ENCODE measurements at regions not wholly inside any gene's neighbourhood (a gene's known extent, or its start where the extent isn't known, plus 50 kb on each side); places are given as distances from the start of the nearest gene placed in this dataset.

DNA sequence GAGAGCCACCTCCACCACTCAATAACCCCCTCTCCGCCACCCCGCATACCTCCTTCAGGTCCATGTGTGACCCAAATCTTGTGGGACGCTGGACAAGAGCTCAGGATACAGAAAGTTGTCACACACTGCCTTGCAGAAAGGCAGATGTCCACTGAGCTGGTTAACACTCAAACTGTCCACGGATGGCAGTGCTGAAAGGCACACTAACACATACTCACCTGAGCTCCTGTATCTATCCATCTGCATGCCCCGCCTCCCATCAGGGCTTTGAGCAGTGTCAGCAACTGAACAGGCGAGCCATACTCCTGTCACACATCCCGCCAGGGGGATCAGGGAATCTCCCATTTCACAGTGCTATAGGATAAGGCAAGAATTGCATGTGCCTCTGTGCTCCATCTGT lies 642.0 kb downstream of the GALC start:
- intact Hi-C loops (cut with DNase I): no loop called here
- DNase-seq: no peak

DNA sequence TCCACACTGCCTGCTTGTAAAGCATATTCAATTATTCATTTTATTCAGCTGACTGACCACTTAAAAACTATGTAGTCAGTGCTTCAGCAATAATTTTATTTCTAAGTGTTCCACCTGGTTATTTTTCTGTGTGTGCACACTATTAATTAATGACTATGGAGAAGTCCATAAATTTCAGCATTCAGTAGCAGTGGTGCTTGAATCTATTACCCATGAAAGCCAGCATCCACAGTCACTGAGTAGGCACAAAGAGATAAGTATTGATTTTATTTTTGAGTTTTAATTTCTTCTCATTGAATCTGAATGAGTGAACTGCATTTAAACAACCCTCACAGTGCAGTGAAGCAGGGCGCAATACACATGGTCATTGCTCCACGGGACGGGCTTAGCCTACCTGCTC lies 643.1 kb downstream of the GALC start:
- DNase-seq: no peak
- intact Hi-C loops (cut with DNase I): no loop called here

DNA sequence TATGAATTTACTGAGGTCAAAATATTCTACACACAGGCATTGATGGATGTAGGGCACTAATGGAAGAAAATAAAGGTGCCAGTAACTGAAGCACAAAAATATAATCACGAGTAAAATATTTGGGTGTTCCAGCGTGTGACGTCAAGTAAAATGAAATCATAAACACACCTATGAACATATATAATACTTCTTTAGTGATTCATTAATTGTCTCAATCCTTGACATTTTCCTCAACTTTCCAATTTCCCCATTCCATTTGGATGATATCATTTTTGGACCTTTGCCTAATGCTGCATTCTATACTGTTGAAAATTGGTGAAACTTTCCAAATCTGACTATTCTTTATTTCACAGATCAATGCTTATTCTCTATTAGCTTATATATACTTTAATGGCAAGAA lies 649.3 kb downstream of the GALC start:
- intact Hi-C loops (cut with DNase I): no loop called here
- DNase-seq: no peak

DNA sequence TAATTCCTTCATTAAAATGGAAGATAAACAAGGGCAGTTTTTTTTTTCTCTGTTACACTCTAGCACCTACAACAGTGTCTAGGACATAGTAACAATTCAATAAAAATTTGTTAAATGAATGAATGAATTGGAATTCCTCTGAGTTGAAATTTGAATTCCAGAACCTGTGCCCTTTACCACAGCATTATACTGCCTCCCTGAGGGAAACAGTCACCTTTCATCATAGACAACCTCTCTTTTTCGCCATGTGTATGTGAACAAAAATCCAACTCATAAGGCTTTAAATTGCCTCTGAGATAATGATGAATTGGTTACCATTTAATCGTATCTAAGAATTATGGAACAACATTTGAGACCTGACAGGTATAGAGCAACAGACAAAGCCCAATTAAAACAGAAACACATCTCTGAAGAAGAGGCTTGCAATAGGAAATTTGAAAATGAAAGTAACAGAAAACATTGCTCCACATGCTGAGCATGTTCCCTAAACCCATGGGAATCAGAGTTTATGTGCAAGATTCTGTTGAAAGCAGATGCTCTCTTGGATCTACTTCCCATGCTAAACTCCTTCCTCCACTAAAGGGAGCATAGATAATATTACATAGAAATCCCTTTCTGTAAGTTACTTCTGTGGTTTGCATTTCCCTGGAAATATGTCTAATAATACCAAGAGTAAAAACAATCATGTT lies 657.8 kb downstream of the GALC start:
- no peak for DNase-seq
- intact Hi-C loops (cut with DNase I): no loop called here

DNA sequence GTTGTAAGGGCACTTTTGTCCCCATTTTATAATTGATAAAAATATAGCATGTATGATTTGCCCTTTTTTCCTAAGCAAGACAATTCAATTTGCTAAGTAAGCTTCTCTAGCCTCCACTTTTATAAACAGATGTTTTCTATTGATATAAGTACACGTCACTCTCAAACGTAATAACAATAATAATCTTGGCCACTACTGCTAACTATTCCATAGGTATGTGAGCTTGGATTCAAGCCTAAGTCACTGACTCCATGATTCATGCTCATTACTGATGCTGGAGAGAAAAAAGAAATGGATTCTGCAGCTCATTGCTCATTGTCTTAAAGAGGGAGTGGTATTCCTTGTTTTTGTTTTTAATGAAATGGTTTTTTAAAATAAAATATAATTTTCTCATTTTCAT lies 661.0 kb downstream of the GALC start:
- DNase-seq: no peak
- intact Hi-C loops (cut with DNase I): no loop called here

DNA sequence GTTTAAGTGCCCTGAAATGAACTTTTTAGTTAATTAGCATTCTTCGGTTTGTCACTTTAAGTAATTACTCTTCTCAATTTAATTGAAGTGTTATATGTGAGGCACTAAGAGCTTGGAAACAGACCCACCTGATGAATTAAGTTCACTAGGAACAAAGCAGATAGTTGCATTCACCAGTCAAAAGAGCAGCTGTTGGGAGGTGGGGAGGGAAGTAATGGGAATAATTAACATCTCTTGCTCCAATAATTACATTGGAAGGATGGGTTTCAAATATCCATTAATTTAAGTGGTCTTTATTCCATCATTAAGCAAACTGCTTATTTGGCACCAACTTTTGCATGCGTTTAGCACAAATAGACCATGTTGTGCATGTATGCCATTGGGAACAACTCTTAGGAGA lies 667.2 kb downstream of the GALC start:
- intact Hi-C loops (cut with DNase I): no loop called here
- DNase-seq: no peak

DNA sequence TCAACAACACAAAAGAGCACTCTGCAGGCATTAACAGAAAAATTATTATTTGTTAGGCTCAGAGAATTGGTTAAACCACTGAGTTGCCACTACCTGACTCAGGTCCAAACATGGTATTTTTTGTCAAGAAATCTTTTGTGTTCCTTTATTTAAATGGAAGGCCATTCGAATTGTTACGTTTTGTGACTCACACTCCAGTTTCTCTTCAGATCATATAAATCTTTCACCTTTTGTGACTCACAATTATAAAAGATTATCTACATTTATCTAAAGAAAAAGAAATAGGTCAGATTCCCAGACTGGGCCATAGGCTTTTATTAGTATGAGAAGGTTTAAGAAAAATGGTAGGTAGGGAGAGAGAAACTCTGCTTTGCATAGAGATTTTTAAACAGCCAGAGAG lies 669.8 kb downstream of the GALC start:
- no peak for DNase-seq
- intact Hi-C loops (cut with DNase I): no loop called here

DNA sequence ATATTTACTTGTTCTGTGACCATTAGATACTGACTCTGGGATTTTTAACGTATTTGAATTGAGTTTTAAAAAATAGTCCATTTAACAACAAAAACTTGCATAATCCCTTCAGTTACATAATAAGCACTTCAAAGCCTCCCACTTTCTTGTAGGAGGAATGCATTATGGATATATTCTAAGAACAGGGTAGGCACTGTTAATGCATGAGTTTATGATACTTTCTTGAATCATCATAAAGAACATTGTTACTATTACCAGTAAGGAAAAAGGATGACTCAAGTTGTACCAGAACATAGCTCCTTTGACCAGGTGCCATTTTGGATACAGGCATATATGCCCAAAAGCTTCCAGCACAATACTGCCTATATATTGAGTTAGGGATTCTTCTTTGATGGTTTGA lies 671.4 kb downstream of the GALC start:
- no peak for DNase-seq

DNA sequence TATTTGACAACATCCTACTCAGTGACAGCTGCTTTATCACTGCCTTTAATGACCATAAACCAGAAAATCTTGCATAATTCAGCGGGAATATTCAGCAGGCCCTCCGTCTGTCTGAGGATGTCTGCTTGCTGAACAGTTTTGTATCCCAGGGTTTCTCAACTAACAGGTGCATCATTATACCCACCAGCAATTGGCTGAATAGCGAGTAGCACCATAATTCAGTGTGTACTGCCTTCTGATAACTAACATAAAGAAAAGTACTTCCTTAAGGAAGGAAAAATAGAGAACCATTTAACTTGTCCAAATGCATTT lies 680.1 kb downstream of the GALC start:
- intact Hi-C loops (cut with DNase I): no loop called here
- DNase-seq: no peak

More for the DNA sequence above, 671.4 kb downstream of the GALC start:
- intact Hi-C loops (cut with DNase I): no loop called here

DNA sequence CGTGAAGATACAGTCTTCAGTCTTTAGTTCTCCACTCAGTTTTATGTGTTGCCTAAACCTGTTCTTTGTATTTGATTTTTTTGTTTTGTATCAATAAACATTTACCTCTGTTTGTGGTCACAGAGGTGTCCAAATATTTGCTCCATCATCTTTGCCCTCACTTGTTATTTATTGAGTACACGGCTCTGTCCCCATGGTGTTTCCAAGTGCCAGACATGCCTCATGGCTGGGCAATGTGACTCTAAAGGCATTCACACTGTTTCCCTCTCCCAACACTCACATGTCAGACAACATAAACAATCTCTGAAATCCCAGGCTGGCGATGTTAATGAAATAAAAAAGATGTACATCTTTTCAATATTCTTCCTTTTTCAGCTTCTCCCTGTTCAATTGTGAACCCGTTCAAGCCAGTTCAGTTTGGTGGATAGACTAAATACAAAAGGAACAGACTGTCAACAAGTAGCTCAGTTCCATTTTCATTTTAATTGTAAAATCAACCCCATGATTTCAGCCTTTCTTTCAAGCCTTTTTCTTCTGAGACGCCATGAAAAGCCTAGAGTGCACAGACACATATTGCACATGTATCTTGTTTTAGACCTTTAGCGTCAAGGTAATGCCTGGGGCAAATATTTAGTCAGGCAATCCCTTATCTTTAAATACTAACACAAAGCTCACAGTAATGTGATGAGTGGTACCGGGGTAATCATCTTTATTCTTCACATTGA lies 680.7 kb downstream of the GALC start:
- DNase-seq: no peak
- intact Hi-C loops (cut with DNase I): no loop called here

DNA sequence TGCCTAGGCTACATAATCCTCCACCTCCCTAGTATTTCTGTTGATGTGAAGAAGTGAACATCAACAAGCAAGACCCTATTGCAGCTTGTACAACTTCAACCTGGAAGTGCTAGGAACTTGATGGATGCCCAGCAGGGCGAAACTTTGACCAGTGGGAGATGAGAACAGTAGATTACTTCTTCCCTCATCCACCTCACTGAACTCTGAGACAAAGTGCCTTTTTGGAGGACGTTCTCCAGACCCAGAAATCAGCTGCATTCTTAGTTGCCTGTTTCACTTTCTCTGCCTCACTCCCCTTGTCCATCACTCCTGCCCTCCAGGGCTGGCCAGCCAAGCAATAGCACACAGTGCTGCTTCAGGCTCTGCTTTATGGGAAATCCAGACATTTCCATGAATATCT lies 683.4 kb downstream of the GALC start:
- DNase-seq: no peak
- intact Hi-C loops (cut with DNase I): no loop called here

DNA sequence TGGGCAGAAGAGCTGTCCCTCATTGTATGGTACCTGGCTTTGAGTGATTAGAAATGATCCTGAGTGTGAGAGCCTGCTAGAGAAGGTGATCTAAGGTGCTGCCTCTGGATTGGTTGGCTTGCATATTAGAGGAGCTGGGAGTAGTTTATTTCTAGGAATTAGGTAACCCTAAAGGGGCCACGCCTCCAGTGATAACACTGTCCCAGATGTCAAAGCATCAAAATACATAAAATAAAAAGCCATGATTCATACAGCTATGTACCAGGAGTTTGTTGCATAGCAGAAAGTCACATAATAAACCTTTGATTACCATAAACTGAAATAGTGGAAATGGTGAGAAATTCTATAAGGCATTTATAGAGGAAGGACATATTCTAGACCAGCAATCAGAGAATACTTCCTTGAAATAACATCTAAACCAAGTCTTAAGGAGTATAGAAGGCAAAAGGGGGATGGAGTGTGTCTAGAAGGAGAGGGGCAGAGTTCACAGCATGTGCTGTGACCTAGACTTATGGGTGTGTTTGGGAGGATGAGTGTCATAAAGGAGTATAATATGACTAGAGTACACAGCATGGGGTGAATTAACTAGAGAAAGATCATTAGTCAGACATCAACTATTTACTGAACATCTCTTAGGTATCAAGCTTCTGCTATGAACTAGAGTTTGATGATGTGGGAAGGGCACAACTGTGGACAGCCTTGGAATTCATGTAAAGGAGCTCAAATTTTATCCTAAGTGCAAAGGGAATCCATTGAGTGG lies 686.4 kb downstream of the GALC start:
- DNase-seq: no peak
- intact Hi-C loops (cut with DNase I): no loop called here

DNA sequence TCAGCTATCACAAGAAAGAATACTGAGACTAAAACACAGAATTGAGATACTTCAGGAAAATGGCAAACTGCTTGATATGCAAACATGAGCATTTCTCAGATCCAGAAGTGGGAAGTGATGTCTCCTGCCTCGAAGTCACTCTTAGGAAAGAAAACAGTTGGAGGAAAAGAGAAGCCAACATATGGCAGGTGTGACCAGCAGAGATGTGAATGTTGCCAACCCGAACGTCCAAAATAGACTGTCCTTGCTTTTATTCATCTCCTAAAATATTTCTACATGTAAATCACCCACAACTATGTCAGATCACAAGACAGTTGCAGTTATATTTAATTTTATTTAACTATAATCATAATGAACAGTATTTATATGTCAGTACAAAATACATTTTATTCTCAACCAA lies 687.6 kb downstream of the GALC start:
- DNase-seq: peak in 1 of 10 donors; percentile 60
- intact Hi-C loops (cut with DNase I): no loop called here

DNA sequence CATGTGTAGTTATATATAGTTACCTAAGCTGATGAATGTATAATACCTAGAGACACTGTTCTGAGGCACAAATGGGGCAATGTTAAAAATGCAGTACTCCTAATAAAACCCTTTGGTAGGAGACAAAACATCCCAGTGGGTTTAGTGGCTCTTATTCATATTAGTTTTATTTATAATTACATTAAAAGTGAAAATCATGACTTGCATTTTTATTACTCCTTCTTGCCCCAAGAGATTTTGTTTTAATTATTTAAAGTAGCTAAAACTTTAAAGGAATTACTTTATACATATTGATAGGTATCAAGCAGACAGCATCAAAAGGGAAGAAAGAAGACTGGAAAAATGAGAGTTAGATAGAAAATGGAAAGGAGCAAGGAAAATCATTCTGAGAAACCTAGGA lies 688.6 kb downstream of the GALC start:
- DNase-seq: no peak
- intact Hi-C loops (cut with DNase I): no loop called here

DNA sequence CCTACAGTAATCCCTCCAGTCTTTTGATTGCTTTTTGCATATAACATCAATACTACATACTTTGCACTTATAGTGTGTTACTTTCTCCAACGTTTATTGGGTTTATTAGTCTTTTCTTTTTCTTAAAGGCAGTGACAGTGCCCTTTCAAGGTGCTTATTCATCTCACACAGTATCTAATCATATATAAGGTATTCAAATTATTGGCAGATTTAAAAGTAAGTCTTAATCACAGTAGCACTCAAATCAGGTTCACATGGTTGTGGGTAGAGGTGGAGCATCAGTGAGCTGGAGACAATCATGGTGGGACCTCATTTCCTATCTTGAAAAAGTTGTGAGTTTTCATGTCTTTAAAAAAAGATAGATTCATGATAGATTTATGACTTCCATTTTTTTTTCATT lies 706.2 kb downstream of the GALC start:
- intact Hi-C loops (cut with DNase I): no loop called here
- no peak for DNase-seq

DNA sequence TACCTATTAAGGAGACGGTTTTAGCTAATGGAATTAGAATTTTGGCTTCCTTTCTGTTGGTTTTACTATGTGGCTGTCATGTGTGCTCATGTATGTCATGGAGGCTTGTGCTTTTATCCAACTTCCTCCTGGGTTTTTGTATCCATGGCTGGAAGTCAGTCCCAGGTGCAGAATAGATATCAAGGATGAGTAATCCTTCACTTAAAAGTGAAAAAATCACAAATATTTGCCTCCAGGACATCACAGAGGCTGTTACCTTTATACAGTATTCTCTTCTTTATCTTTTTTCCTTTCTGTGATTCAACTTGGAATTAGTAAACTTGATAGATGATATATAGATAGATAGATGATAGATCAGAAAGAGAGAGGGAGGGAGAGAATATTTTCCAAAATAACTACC lies 706.8 kb downstream of the GALC start:
- no peak for DNase-seq
- intact Hi-C loops (cut with DNase I): no loop called here

DNA sequence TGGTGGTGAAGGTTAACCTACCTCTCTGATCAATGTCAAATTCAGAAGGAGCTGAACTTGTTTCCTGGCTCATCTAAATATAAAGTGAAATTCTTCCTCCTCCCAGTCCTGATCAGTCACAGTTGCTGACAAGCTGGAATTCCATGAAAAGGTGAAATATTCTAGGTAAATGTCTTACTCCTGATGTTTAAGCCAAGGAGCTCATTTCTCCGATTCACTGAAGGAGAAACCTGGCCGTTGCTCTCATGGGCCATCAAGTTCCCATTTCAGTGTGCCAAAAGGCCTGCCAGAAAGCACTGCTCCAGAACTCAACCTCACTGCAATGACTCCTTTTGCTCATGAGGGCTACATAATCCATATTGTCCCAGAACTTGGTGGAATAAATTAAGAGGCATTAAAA lies 707.5 kb downstream of the GALC start:
- no peak for DNase-seq
- intact Hi-C loops (cut with DNase I): no loop called here

DNA sequence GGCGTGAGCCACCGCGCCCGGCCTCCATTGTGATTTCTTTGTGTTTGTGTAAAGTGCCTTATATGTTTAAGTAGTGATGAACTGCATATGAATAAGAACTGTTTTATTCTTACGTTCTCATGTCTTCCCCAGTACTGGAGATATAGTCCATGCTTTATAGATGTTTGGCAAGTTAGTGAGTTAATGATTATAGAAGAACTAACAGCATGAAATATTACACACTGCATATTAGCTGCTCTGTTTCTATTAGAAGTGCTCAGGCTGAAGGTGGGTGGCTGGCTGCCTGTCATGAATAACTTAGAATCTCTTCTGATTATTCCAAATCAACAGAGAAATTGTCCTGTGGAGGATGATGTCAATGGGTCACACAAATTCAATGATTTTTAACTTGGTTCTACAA lies 709.4 kb downstream of the GALC start:
- intact Hi-C loops (cut with DNase I): no loop called here
- DNase-seq: no peak

DNA sequence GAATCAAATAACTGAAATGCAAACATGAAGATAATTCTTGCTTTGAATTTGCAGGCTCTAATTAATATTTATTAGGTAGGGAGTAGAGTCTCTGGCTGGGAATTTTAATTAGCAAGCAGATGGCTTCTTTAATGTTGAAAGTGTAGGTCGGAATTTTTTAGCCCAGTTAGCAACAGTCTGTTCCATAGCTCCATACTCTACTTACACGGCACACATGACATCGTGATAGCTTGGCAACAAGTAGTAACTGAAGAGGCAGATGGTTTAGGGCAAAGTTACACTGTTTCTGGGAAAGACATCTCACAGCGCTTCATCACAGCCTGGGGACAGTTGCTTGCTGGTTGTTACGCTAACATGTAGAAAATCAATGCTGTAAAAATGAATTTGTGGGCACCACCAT lies 710.7 kb downstream of the GALC start:
- intact Hi-C loops (cut with DNase I): no loop called here
- no peak for DNase-seq

DNA sequence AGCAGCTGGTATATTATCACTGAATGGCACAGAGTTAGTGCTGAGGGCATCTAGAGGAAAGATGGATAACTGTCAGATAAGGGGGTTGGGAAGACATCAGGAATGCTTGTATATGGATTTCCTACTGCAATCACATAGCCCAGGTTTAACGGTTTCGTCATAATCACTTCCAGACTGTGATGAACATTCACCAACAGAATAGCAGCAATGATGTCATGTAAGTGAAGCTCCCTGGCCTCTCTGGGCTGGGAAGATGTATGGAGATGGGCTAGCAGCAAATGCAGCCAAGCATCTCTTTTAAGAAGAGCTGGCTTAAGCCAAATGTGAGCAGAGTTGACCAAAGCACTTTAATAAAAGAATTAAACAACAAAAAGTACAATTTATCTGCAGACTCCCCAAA lies 714.6 kb downstream of the GALC start:
- no peak for DNase-seq
- intact Hi-C loops (cut with DNase I): no loop called here

DNA sequence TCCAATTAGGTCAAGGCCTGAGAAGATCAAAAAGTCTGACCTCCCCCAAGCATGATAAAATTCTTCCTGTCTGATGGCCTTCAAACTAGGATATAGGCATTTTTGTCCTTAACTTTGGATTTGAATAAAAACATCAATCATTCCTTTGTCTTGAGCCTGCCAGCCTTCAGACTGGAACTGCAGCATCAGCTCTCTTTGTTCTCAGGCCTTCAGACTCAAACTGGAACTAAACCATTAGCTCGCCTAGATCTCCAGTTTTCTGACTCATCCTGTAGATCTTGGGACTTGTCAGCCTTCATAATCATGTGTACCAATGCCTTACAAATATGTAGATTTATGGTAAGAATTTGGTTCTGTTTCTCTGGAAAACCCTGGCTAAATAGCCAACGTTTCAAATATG lies 721.7 kb downstream of the GALC start:
- intact Hi-C loops (cut with DNase I): no loop called here
- DNase-seq: no peak

DNA sequence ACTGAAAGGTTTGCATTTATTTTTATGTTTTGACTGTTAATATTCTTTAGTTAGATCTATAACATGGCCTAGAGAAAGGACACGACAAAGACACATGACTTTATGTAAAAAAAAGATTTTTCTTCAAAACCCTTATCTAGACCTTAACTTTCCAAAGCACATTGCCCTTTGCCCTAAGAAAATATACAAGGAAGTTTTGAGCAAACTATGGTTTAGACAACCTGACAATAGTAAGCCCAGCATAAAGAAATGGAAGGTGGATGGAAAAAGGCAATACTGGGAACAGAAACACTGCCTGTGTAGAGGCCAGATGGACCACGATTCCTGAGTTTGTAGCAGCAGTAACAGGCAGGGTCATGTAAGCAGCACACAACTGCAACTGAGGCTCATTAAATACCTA lies 724.0 kb downstream of the GALC start:
- intact Hi-C loops (cut with DNase I): no loop called here
- no peak for DNase-seq

Measured in posterior cingulate gyrus (tissue), 11 donors.